IMR-90 (cell line): ENCODE measurements at regions not wholly inside any gene's neighbourhood (a gene's known extent, or its start where the extent isn't known, plus 50 kb on each side); places are given as distances from the start of the nearest gene placed in this dataset.

Experiments used
- ATAC-seq: fragments of 200-7000 bp; cut with Tn5 transposase; 2 replicates; pipeline ENCODE4 v1.9.1; 2020; ENCODE audit warnings: low read depth, mild to moderate bottlenecking, moderate library complexity
- BruUV-seq: library from RNA; stranded (reverse); fragments of 400-500 nt; replicated peaks from 2 replicates; lab custom pipeline; 2021; lab: Mats Ljungman, UMichigan
- CTCF ChIA-PET: fragments of 300-600 bp; formaldehyde crosslinking; extraction: SDS; loops from one replicate; lab custom pipeline; 2021; ENCODE audit warnings: antibody characterized with exemption; lab: Yijun Ruan, JAX
- POLR2A ChIA-PET: fragments of 300-600 bp; sonication (Branson Sonifier 250); formaldehyde crosslinking; loops from one replicate; lab custom pipeline; 2022; ENCODE audit warnings: antibody characterized with exemption; ENCODE audit not compliant: unreplicated experiment; lab: Charles Lee
- DNase-seq: peaks from one replicate; pipeline ENCODE4 v3.0.0; 2013
- H2AFZ ChIP-seq: replicated peaks from 2 replicates; pipeline ENCODE3; 2013; ENCODE audit warnings: low read length, mild to moderate bottlenecking; ENCODE audit not compliant: poor library complexity
- H2AK5ac ChIP-seq: 2 replicates; pipeline ENCODE4 v1.6.1; 2013; ENCODE audit warnings: low read depth, low read length, inconsistent platforms
- H2AK9ac ChIP-seq: replicated peaks from 2 replicates; pipeline ENCODE3; 2013; ENCODE audit warnings: mild to moderate bottlenecking, low read depth, low read length, moderate library complexity; ENCODE audit not compliant: poor library complexity
- H2BK120ac ChIP-seq: 2 replicates; pipeline ENCODE4 v1.6.1; 2013; ENCODE audit warnings: low read depth, low read length, inconsistent platforms
- H2BK15ac ChIP-seq: 3 replicates; pipeline ENCODE4 v1.6.1; 2013; ENCODE audit warnings: low read depth, low read length, inconsistent platforms
- H2BK20ac ChIP-seq: 2 replicates; pipeline ENCODE4 v1.6.1; 2013; ENCODE audit warnings: low read depth, mild to moderate bottlenecking, inconsistent platforms, low read length, moderate library complexity
- H2BK5ac ChIP-seq: 2 replicates; pipeline ENCODE4 v1.6.1; 2013; ENCODE audit warnings: mild to moderate bottlenecking, low read depth, low read length, inconsistent platforms; ENCODE audit not compliant: poor library complexity, severe bottlenecking
- H3K14ac ChIP-seq: replicated peaks from 2 replicates; pipeline ENCODE4 v1.6.1; 2013; ENCODE audit warnings: low read depth, low read length, inconsistent platforms
- H3K18ac ChIP-seq: 2 replicates; pipeline ENCODE4 v1.6.1; 2013; ENCODE audit warnings: low read depth, low read length, control low read depth
- H3K23ac ChIP-seq: 2 replicates; pipeline ENCODE4 v1.6.1; 2013; ENCODE audit warnings: low read depth, low read length, inconsistent platforms
- H3K27ac ChIP-seq: 2 replicates; pipeline ENCODE4 v1.5.1; 2013; ENCODE audit warnings: mild to moderate bottlenecking, control low read depth, low read length; ENCODE audit not compliant: insufficient read depth
- H3K27me3 ChIP-seq: 2 replicates; pipeline ENCODE4 v1.6.1; 2013; ENCODE audit warnings: low read length; ENCODE audit not compliant: control insufficient read depth, insufficient read depth
- H3K36me3 ChIP-seq: 2 replicates; pipeline ENCODE4 v1.6.1; 2013; ENCODE audit warnings: low read length, mixed read lengths; ENCODE audit not compliant: control insufficient read depth, insufficient read depth
- H3K4ac ChIP-seq: 2 replicates; pipeline ENCODE4 v1.6.1; 2013; ENCODE audit warnings: low read depth, low read length, inconsistent platforms
- H3K4me1 ChIP-seq: 2 replicates; pipeline ENCODE4 v1.6.1; 2013; ENCODE audit warnings: low read length, mixed read lengths; ENCODE audit not compliant: control insufficient read depth, insufficient read depth
- H3K4me2 ChIP-seq: 2 replicates; pipeline ENCODE4 v1.6.1; 2013; ENCODE audit warnings: low read depth, mild to moderate bottlenecking, control low read depth, low read length, moderate library complexity
- H3K4me3 ChIP-seq: 2 replicates; pipeline ENCODE4 v1.5.1; 2013; ENCODE audit warnings: low read depth, mild to moderate bottlenecking, control low read depth, low read length, moderate library complexity; ENCODE audit not compliant: insufficient read depth
- H3K56ac ChIP-seq: 2 replicates; pipeline ENCODE4 v1.6.1; 2013; ENCODE audit warnings: low read length, inconsistent platforms; ENCODE audit not compliant: insufficient read depth; ENCODE audit errors: extremely low read depth
- H3K79me1 ChIP-seq, 2 experiments: 2 replicates each; pipeline ENCODE4 v1.6.1; 2013; ENCODE audit warnings: low read length in 2 of 2, inconsistent platforms in 1 of 2, low read depth in 1 of 2
- H3K9ac ChIP-seq: 2 replicates; pipeline ENCODE4 v1.6.1; 2013; ENCODE audit warnings: low read depth, low read length, control low read depth
- H3K9me1 ChIP-seq: 2 replicates; pipeline ENCODE4 v1.6.1; 2013; ENCODE audit warnings: low read length, inconsistent platforms; ENCODE audit not compliant: insufficient read depth
- H3K9me3 ChIP-seq: 2 replicates; pipeline ENCODE4 v1.6.1; 2013; ENCODE audit warnings: low read length; ENCODE audit not compliant: control insufficient read depth, insufficient read depth
- H4K20me1 ChIP-seq: 2 replicates; pipeline ENCODE4 v1.6.1; 2013; ENCODE audit warnings: low read length, inconsistent platforms; ENCODE audit not compliant: insufficient read depth
- H4K5ac ChIP-seq: 2 replicates; pipeline ENCODE4 v1.6.1; 2013; ENCODE audit warnings: mild to moderate bottlenecking, low read depth, low read length, control low read depth
- H4K8ac ChIP-seq, 2 experiments: 2 replicates each; pipeline ENCODE4 v1.6.1; 2013; ENCODE audit warnings: low read depth in 2 of 2, low read length in 2 of 2, control low read depth in 1 of 2, inconsistent platforms in 1 of 2
- H4K91ac ChIP-seq: 2 replicates; pipeline ENCODE4 v1.6.1; 2013; ENCODE audit warnings: low read depth, low read length, inconsistent platforms; ENCODE audit not compliant: insufficient read depth
- BHLHE40 ChIP-seq: fragments of 150-350 bp; IDR thresholded peaks from 2 replicates; pipeline ENCODE4 v1.6.1; 2016; ENCODE audit warnings: mild to moderate bottlenecking, low read depth, low read length
- CHD1 ChIP-seq: IDR thresholded peaks from 2 replicates; pipeline ENCODE4 v1.6.1; 2012; ENCODE audit warnings: low read depth, low read length, improper control_type of control experiment
- FOS ChIP-seq: fragments of 150-350 bp; IDR thresholded peaks from 2 replicates; pipeline ENCODE4 v1.6.1; 2016; ENCODE audit warnings: low read depth, low read length
- MAFK ChIP-seq: IDR thresholded peaks from 2 replicates; pipeline ENCODE4 v1.6.1; 2012; ENCODE audit warnings: low read depth, low read length, improper control_type of control experiment
- MAZ ChIP-seq: IDR thresholded peaks from 2 replicates; pipeline ENCODE4 v1.6.1; 2012; ENCODE audit warnings: low read depth, mild to moderate bottlenecking, low read length, improper control_type of control experiment, moderate library complexity, borderline replicate concordance
- MXI1 ChIP-seq: IDR thresholded peaks from 2 replicates; pipeline ENCODE4 v1.6.1; 2012; ENCODE audit warnings: low read depth, mild to moderate bottlenecking, low read length, moderate library complexity, borderline replicate concordance
- NFE2L2 ChIP-seq: fragments of 150-350 bp; IDR thresholded peaks from 2 replicates; pipeline ENCODE4 v1.6.1; 2016; ENCODE audit warnings: low read depth, mild to moderate bottlenecking, low read length
- POLR2A ChIP-seq: IDR thresholded peaks from 2 replicates; pipeline ENCODE4 v1.6.1; 2012; ENCODE audit warnings: mild to moderate bottlenecking, low read depth, low read length
- RAD21 ChIP-seq: IDR thresholded peaks from 2 replicates; pipeline ENCODE4 v1.6.1; 2012; ENCODE audit warnings: low read length, improper control_type of control experiment
- RCOR1 ChIP-seq: IDR thresholded peaks from 2 replicates; pipeline ENCODE4 v1.6.1; 2012; ENCODE audit warnings: mild to moderate bottlenecking, low read length, improper control_type of control experiment; ENCODE audit not compliant: insufficient replicate concordance
- RFX5 ChIP-seq: IDR thresholded peaks from 2 replicates; pipeline ENCODE4 v1.8.0; 2012; ENCODE audit warnings: low read depth, mild to moderate bottlenecking, low read length, moderate library complexity
- SMC3 ChIP-seq: fragments of 150-350 bp; IDR thresholded peaks from 2 replicates; pipeline ENCODE4 v1.6.1; 2016; ENCODE audit warnings: low read depth, mild to moderate bottlenecking, antibody characterized with exemption, low read length, moderate library complexity
- WGBS, 2 experiments: methylation state at CpG; one replicate each; pipeline versions ENCODE4 v1.1.5 to v1.1.7; 2013; ENCODE audit warnings: missing lambda C conversion rate in 2 of 2; ENCODE audit not compliant: insufficient read length in 1 of 2; ENCODE audit errors: extremely low coverage in 2 of 2; 5-methylcytosine and 5-hydroxymethylcytosine counted together
- dilution Hi-C: fragments of 300-500 bp; cut with HindIII; formaldehyde crosslinking; loops from one replicate; pipeline ENCODE4 v1.14.3; 2018; ENCODE audit warnings: low sequenced_read_pairs; ENCODE audit not compliant: unreplicated experiment
- in situ Hi-C: fragments of 300-500 bp; cut with MboI; formaldehyde crosslinking; loops from 3 replicates; pipeline ENCODE4 v1.14.3; 2019; ENCODE audit warnings: low sequenced_read_pairs, inconsistent platforms, mixed read lengths
- intact Hi-C: fragments of 100-400 bp; cut with micrococcal nuclease; formaldehyde crosslinking; loops from 2 replicates; pipeline ENCODE4 v1.10.0; 2022
- TF ChIP-seq, protein P1 (sequence below): fragments of 150-350 bp; IDR thresholded peaks from 2 replicates; pipeline ENCODE4 v1.6.1; 2016; ENCODE audit warnings: low read depth, mild to moderate bottlenecking, low read length, moderate library complexity, borderline replicate concordance
- TF ChIP-seq, protein P2 (sequence below): conservative IDR thresholded peaks from 2 replicates; pipeline ENCODE4 v1.5.1; 2012; ENCODE audit warnings: mild to moderate bottlenecking, low read depth, low read length, improper control_type of control experiment
- TF ChIP-seq, protein P3 (sequence below): fragments of 150-350 bp; IDR thresholded peaks from 2 replicates; pipeline ENCODE4 v1.6.1; 2017; ENCODE audit warnings: mild to moderate bottlenecking, antibody characterized with exemption, low read length, low read depth

DNA sequence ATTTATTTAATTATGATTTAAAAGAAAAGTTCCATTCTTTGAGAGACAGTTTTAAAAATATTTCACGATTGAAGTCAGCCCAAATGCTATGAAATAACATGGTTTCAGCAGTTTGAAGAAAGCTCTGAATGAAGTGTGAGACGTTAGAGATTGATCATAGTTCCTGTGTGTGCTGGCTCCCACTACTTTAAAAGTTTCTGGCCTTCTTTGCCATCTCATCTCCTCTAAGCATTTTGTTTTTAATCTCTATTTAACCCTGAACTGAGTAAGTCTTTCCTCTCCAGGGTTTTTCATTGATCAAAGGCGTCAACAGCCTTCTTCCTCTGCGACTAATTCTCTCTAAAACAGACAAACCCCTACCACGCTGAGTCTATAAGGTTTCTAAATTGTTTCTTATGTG lies 225.3 kb upstream of the B3GALT2 start:
- no peak overlapping the region for H2AK9ac ChIP-seq
- no peak overlapping the region for H2AK5ac ChIP-seq
- intact Hi-C loops = no loop called here
- H3K9me1 ChIP-seq = no peaks in the 10 kb centered on the region
- no peaks in the 10 kb centered on the region for H3K36me3 ChIP-seq
- no peak overlapping the region; the same call in 1 of the 2 replicates for H3K18ac ChIP-seq
- no CpG with 5 or more reads among the region's 5 CpGs for WGBS, 2 experiments
- ChIA-PET CTCF (no interaction called here), POLR2A (no interaction called here)
- H3K79me1 ChIP-seq = no peaks in the 10 kb centered on the region
- H3K4me1 ChIP-seq = no peaks in the 10 kb centered on the region; the same call in 1 of the 2 replicates
- no peak overlapping the region for H4K91ac ChIP-seq
- dilution Hi-C loops = no loop called here
- no peaks in the 10 kb centered on the region for H3K27me3 ChIP-seq
- no peak overlapping the region for H3K56ac ChIP-seq
- in situ Hi-C loops = no loop called here
- peak overlapping the region; percentile 63; the same call in 1 of the 2 replicates for H4K5ac ChIP-seq
- ATAC-seq = no peak
- no peak overlapping the region; the same call in 1 of the 2 replicates for H3K4me2 ChIP-seq
- no peak overlapping the region for H3K23ac ChIP-seq
- H2BK5ac ChIP-seq = no peak overlapping the region
- H2BK120ac ChIP-seq = peak overlapping the region; percentile 2; the same call in 1 of the 2 replicates
- no peak overlapping the region for H3K9ac ChIP-seq
- BruUV-seq = no TSS peak
- no peak overlapping the region for H3K14ac ChIP-seq
- TF ChIP-seq RFX5 (no peak), FOS (no peak), RCOR1 (no peak), BHLHE40 (no peak), NFE2L2 (no peak), CHD1 (no peak), MAFK (no peak), SMC3 (no peak), POLR2A (no peak), RAD21 (no peak), MAZ (no peak), MXI1 (no peak)
- TF ChIP-seq, protein P1, sequence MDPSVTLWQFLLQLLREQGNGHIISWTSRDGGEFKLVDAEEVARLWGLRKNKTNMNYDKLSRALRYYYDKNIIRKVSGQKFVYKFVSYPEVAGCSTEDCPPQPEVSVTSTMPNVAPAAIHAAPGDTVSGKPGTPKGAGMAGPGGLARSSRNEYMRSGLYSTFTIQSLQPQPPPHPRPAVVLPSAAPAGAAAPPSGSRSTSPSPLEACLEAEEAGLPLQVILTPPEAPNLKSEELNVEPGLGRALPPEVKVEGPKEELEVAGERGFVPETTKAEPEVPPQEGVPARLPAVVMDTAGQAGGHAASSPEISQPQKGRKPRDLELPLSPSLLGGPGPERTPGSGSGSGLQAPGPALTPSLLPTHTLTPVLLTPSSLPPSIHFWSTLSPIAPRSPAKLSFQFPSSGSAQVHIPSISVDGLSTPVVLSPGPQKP = no peak
- TF ChIP-seq, protein P2, sequence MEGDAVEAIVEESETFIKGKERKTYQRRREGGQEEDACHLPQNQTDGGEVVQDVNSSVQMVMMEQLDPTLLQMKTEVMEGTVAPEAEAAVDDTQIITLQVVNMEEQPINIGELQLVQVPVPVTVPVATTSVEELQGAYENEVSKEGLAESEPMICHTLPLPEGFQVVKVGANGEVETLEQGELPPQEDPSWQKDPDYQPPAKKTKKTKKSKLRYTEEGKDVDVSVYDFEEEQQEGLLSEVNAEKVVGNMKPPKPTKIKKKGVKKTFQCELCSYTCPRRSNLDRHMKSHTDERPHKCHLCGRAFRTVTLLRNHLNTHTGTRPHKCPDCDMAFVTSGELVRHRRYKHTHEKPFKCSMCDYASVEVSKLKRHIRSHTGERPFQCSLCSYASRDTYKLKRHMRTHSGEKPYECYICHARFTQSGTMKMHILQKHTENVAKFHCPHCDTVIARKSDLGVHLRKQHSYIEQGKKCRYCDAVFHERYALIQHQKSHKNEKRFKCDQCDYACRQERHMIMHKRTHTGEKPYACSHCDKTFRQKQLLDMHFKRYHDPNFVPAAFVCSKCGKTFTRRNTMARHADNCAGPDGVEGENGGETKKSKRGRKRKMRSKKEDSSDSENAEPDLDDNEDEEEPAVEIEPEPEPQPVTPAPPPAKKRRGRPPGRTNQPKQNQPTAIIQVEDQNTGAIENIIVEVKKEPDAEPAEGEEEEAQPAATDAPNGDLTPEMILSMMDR = no peak
- TF ChIP-seq, protein P3, sequence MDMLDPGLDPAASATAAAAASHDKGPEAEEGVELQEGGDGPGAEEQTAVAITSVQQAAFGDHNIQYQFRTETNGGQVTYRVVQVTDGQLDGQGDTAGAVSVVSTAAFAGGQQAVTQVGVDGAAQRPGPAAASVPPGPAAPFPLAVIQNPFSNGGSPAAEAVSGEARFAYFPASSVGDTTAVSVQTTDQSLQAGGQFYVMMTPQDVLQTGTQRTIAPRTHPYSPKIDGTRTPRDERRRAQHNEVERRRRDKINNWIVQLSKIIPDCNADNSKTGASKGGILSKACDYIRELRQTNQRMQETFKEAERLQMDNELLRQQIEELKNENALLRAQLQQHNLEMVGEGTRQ = no peak
- no peak overlapping the region for H2AFZ ChIP-seq
- no peak overlapping the region for H2BK20ac ChIP-seq
- H3K27ac ChIP-seq = no peak overlapping the region
- H3K9me3 ChIP-seq = no peaks in the 10 kb centered on the region
- H4K20me1 ChIP-seq = no peaks in the 10 kb centered on the region
- no peak overlapping the region; the same call in 2 of the 3 replicates for H2BK15ac ChIP-seq
- DNase-seq = no peak
- H4K8ac ChIP-seq = peak overlapping the region in 1 of 2 experiments; percentile 8; a peak in 1 of 4 replicates
- no peak overlapping the region for H3K4ac ChIP-seq
- no peak overlapping the region for H3K4me3 ChIP-seq
